GM18498 (cell line): ENCODE measurements at regions not wholly inside any gene's neighbourhood (a gene's known extent, or its start where the extent isn't known, plus 50 kb on each side); places are given as distances from the start of the nearest gene placed in this dataset.
"Not testable (repeated sequence)": the region's sequence is repeated elsewhere in the genome, so short reads cannot be mapped to it uniquely, and the experiment has no call there.

Experiments
- ATAC-seq: cut with Tn5 transposase; IDR thresholded peaks from one replicate; pipeline ENCODE4 v1.9.1; 2021; ENCODE audit warnings: mild to moderate bottlenecking, moderate library complexity; ENCODE audit not compliant: unreplicated experiment

GRCh38 chr18:25592804-25593360 lies 240.9 kb upstream of the ZNF521 start:
- no peak for ATAC-seq

GRCh38 chr18:25590456-25590855 lies 238.5 kb upstream of the ZNF521 start:
- ATAC-seq: no peak

GRCh38 chr18:25587545-25587944 lies 235.6 kb upstream of the ZNF521 start:
- no peak for ATAC-seq

GRCh38 chr18:25568986-25569385 lies 217.0 kb upstream of the ZNF521 start:
- no peak for ATAC-seq

GRCh38 chr18:25563816-25564683 lies 212.1 kb upstream of the ZNF521 start:
- no peak for ATAC-seq

GRCh38 chr18:25563346-25563745 lies 211.4 kb upstream of the ZNF521 start:
- no peak for ATAC-seq

GRCh38 chr18:25561918-25562317 lies 210.0 kb upstream of the ZNF521 start:
- no peak for ATAC-seq

GRCh38 chr18:25560369-25560768 lies 208.4 kb upstream of the ZNF521 start:
- no peak for ATAC-seq

- ATAC-seq: no peak
Measured at GRCh38 chr18:25557011-25557410, 205.0 kb upstream of the ZNF521 start.

- ATAC-seq: no peak
Measured at GRCh38 chr18:25553631-25554263, 201.8 kb upstream of the ZNF521 start.

GRCh38 chr18:25544546-25545287 lies 192.8 kb upstream of the ZNF521 start:
- no peak for ATAC-seq

- no peak for ATAC-seq
Measured at GRCh38 chr18:25538175-25538922, 186.4 kb upstream of the ZNF521 start.

- no peak for ATAC-seq
Measured at GRCh38 chr18:25535495-25535894, 183.5 kb upstream of the ZNF521 start.

- no peak for ATAC-seq
Measured at GRCh38 chr18:25534401-25534800, 182.4 kb upstream of the ZNF521 start.

GRCh38 chr18:25533218-25533617 lies 181.3 kb upstream of the ZNF521 start:
- no peak for ATAC-seq

- no peak for ATAC-seq
Measured at GRCh38 chr18:25531207-25531606, 179.2 kb upstream of the ZNF521 start.

- ATAC-seq: not testable (repeated sequence)
Measured at GRCh38 chr18:25525789-25526188, 173.8 kb upstream of the ZNF521 start.

- ATAC-seq: peak; percentile 99
Measured at GRCh38 chr18:25518716-25519053, 166.7 kb upstream of the ZNF521 start.

GRCh38 chr18:25517881-25518715 lies 166.1 kb upstream of the ZNF521 start:
- peak; percentile 40 for ATAC-seq
